ENCODE measurements at regions not wholly inside any gene's neighbourhood (a gene's known extent, or its start where the extent isn't known, plus 50 kb on each side); places are given as distances from the start of the nearest gene placed in this dataset.

- Histone ChIP-seq H3K9me1 (ENCODE audit: insufficient read depth, low read length) (no peaks in the 10 kb centered on the region), H3K79me1 (ENCODE audit: low read depth in 1 of 2, low read length in 2 of 2) (no peaks in the 10 kb centered on the region), H2AK5ac (ENCODE audit: low read depth, low read length) (no peak overlapping the region), H2BK20ac (ENCODE audit: low read depth, low read length) (no peak overlapping the region), H3K4ac (ENCODE audit: low read depth, low read length) (no peak overlapping the region), H3K4me1 (ENCODE audit: control insufficient read depth, insufficient read depth, low read length) (no peaks in the 10 kb centered on the region), H2AFZ (replicated peaks; ENCODE audit: low read length, poor library complexity) (no peak overlapping the region), H3K9ac (ENCODE audit: low read depth, low read length) (no peak overlapping the region), H3K14ac (replicated peaks; ENCODE audit: low read depth, low read length) (no peak overlapping the region), H3K18ac (ENCODE audit: low read depth, low read length) (no peak overlapping the region), H3K4me3 (ENCODE audit: insufficient read depth, low read depth, low read length) (no peak overlapping the region), H4K91ac (ENCODE audit: insufficient read depth, low read depth, low read length) (no peak overlapping the region), H3K27ac (ENCODE audit: insufficient read depth, low read length) (no peak overlapping the region), H3K36me3 (ENCODE audit: control insufficient read depth, insufficient read depth, low read length) (no peaks in the 10 kb centered on the region), H4K5ac (ENCODE audit: low read depth, low read length) (no peak overlapping the region), H2BK120ac (ENCODE audit: low read depth, low read length) (no peak overlapping the region), H2BK15ac (ENCODE audit: low read depth, low read length) (no peak overlapping the region), H2AK9ac (replicated peaks; ENCODE audit: low read depth, low read length, poor library complexity) (no peak overlapping the region), H3K27me3 (ENCODE audit: control insufficient read depth, insufficient read depth, low read length) (no peaks in the 10 kb centered on the region), H4K8ac (ENCODE audit: low read depth in 2 of 2, low read length in 2 of 2) (no peak overlapping the region), H2BK5ac (ENCODE audit: low read depth, low read length, poor library complexity, severe bottlenecking) (no peak overlapping the region), H3K9me3 (ENCODE audit: control insufficient read depth, insufficient read depth, low read length) (peaks cover 2% of the 10 kb centered on the region; the same call in 1 of the 2 replicates), H3K56ac (ENCODE audit: extremely low read depth, insufficient read depth, low read length) (no peak overlapping the region), H3K4me2 (ENCODE audit: low read depth, low read length) (no peak overlapping the region), H4K20me1 (ENCODE audit: insufficient read depth, low read length) (no peaks in the 10 kb centered on the region), H3K23ac (ENCODE audit: low read depth, low read length) (no peak overlapping the region)
- 0% methylated on average over 1 of the region's 11 CpGs; no CpG with 5 or more reads in 1 of the 2 experiments for WGBS, 2 experiments (ENCODE audit: extremely low coverage in 2 of 2, insufficient read length in 1 of 2)
- TF ChIP-seq USF2 (IDR thresholded peaks at IDR 0.05; ENCODE audit: low read depth, low read length) (no peak), FOS (IDR thresholded peaks at IDR 0.05; ENCODE audit: low read depth, low read length) (no peak), ELK1 (IDR thresholded peaks at IDR 0.05; ENCODE audit: borderline replicate concordance, low read depth, low read length) (no peak), RAD21 (IDR thresholded peaks at IDR 0.05; ENCODE audit: low read length) (no peak), POLR2A (IDR thresholded peaks at IDR 0.05; ENCODE audit: low read depth, low read length) (no peak), MAZ (IDR thresholded peaks at IDR 0.05; ENCODE audit: borderline replicate concordance, low read depth, low read length) (no peak), BHLHE40 (IDR thresholded peaks at IDR 0.05; ENCODE audit: low read depth, low read length) (no peak)
- in situ Hi-C loops (cut with MboI; ENCODE audit: low sequenced_read_pairs): no loop called here
- BruUV-seq (replicated peaks): no TSS peak
- POLR2A ChIA-PET (ENCODE audit: unreplicated experiment): no interaction called here
- ATAC-seq (ENCODE audit: low read depth) (no peak), DNase-seq (no peak)
- CTCF ChIA-PET: no interaction called here
- dilution Hi-C loops (cut with HindIII; ENCODE audit: low sequenced_read_pairs, unreplicated experiment): no loop called here
- intact Hi-C loops (cut with micrococcal nuclease): no loop called here
These were observed 412.3 kb upstream of the KIRREL3 start for GRCh38 chr11:127412722-127413380.
